ENCODE measurements at regions not wholly inside any gene's neighbourhood (a gene's known extent, or its start where the extent isn't known, plus 50 kb on each side); places are given as distances from the start of the nearest gene placed in this dataset.

GRCh38 chr1:30417701-30418046 lies 305.7 kb downstream of the MATN1 start:
- no peaks in the 10 kb centered on the region for H3K27me3 ChIP-seq (ENCODE audit: control insufficient read depth, extremely low read depth, insufficient read depth, low read length)
- DNase-seq (ENCODE audit: low read depth, low spot score) (no peak), FAIRE-seq (no peak)

GRCh38 chr1:30417001-30417700 lies 306.2 kb downstream of the MATN1 start:
- no peak for FAIRE-seq
- Histone ChIP-seq H3K9ac (ENCODE audit: control insufficient read depth, extremely low read depth, insufficient read depth, low read length) (no peak overlapping the region), H3K4me3 (ENCODE audit: control insufficient read depth in 2 of 3, extremely low read depth in 1 of 3, insufficient read depth in 2 of 3, low read depth in 1 of 3, low read length in 3 of 3) (no peak overlapping the region), H3K27ac (ENCODE audit: control insufficient read depth, insufficient read depth, low read length) (no peak overlapping the region), H2AFZ (ENCODE audit: control insufficient read depth, low read length) (no peak overlapping the region), H3K36me3 (ENCODE audit: control insufficient read depth in 2 of 2, extremely low read depth in 1 of 2, insufficient read depth in 2 of 2, low read length in 2 of 2) (no peaks in the 10 kb centered on the region), H3K79me2 (ENCODE audit: control insufficient read depth, insufficient read depth, low read length) (no peaks in the 10 kb centered on the region), H3K9me3 (ENCODE audit: control insufficient read depth, low read depth, low read length) (no peaks in the 10 kb centered on the region), H3K27me3 (ENCODE audit: control insufficient read depth, extremely low read depth, insufficient read depth, low read length) (no peaks in the 10 kb centered on the region), H3K9me1 (ENCODE audit: control insufficient read depth, extremely low read depth, insufficient read depth, low read length) (no peaks in the 10 kb centered on the region), H3K4me2 (ENCODE audit: control insufficient read depth, extremely low read depth, insufficient read depth, low read depth, low read length) (no peak overlapping the region), H3K4me1 (ENCODE audit: control insufficient read depth, extremely low read depth, insufficient read depth, low read length) (peaks cover 23% of the 10 kb centered on the region), H4K20me1 (ENCODE audit: control insufficient read depth, extremely low read depth, insufficient read depth, low read length) (no peaks in the 10 kb centered on the region)
- DNase-seq (ENCODE audit: low read depth, low spot score), result no peak
- TF ChIP-seq EZH2 (IDR thresholded peaks at IDR 0.05; ENCODE audit: low read length) (no peak), CTCF (optimal IDR thresholded peaks at IDR 0.05 in 1 of 3, IDR thresholded peaks at IDR 0.05 in 1 of 3, conservative IDR thresholded peaks at IDR 0.05 in 1 of 3; ENCODE audit: extremely low read depth in 1 of 3, insufficient read depth in 2 of 3, low read length in 3 of 3) (no peak)
- dilution Hi-C loops (cut with MboI; ENCODE audit: extremely low pct_ligation_motif_present, low sequenced_read_pairs), result no loop called here

More at GRCh38 chr1:30417701-30418046, 305.7 kb downstream of the MATN1 start:
- no peaks in the 10 kb centered on the region for H3K9me3 ChIP-seq (ENCODE audit: control insufficient read depth, low read depth, low read length)
- H3K4me2 ChIP-seq (ENCODE audit: control insufficient read depth, extremely low read depth, insufficient read depth, low read depth, low read length), result no peak overlapping the region
- H4K20me1 ChIP-seq (ENCODE audit: control insufficient read depth, extremely low read depth, insufficient read depth, low read length), result no peaks in the 10 kb centered on the region
- no peak overlapping the region for H2AFZ ChIP-seq (ENCODE audit: control insufficient read depth, low read length)
- H3K9ac ChIP-seq (ENCODE audit: control insufficient read depth, extremely low read depth, insufficient read depth, low read length), result no peak overlapping the region
- H3K27ac ChIP-seq (ENCODE audit: control insufficient read depth, insufficient read depth, low read length), result no peak overlapping the region
- H3K4me1 ChIP-seq (ENCODE audit: control insufficient read depth, extremely low read depth, insufficient read depth, low read length), result peaks cover 19% of the 10 kb centered on the region
- dilution Hi-C loops (cut with MboI; ENCODE audit: extremely low pct_ligation_motif_present, low sequenced_read_pairs), result no loop called here
- H3K9me1 ChIP-seq (ENCODE audit: control insufficient read depth, extremely low read depth, insufficient read depth, low read length), result no peaks in the 10 kb centered on the region
- H3K4me3 ChIP-seq (ENCODE audit: control insufficient read depth in 2 of 3, extremely low read depth in 1 of 3, insufficient read depth in 2 of 3, low read depth in 1 of 3, low read length in 3 of 3), result no peak overlapping the region
- no peaks in the 10 kb centered on the region for H3K79me2 ChIP-seq (ENCODE audit: control insufficient read depth, insufficient read depth, low read length)
- no peak for TF ChIP-seq EZH2 (IDR thresholded peaks at IDR 0.05; ENCODE audit: low read length)
- H3K36me3 ChIP-seq (ENCODE audit: control insufficient read depth in 2 of 2, extremely low read depth in 1 of 2, insufficient read depth in 2 of 2, low read length in 2 of 2), result no peaks in the 10 kb centered on the region

Measured in keratinocyte (primary cell).